SK-N-SH (cell line): ENCODE measurements at regions not wholly inside any gene's neighbourhood (a gene's known extent, or its start where the extent isn't known, plus 50 kb on each side); places are given as distances from the start of the nearest gene placed in this dataset.
"Not testable (repeated sequence)": the region's sequence is repeated elsewhere in the genome, so short reads cannot be mapped to it uniquely, and the experiment has no call there.

Experiments used
- ELF1 ChIP-seq: IDR thresholded peaks from 2 replicates; pipeline ENCODE4 v1.4.0; 2012
- FOXM1 ChIP-seq: IDR thresholded peaks from 2 replicates; pipeline ENCODE4 v1.4.0; 2012; ENCODE audit warnings: low read depth, mild to moderate bottlenecking
- NFIC ChIP-seq: IDR thresholded peaks from 2 replicates; pipeline ENCODE4 v1.4.0; 2012; ENCODE audit warnings: borderline replicate concordance
- POLR2AphosphoS5 ChIP-seq: IDR thresholded peaks from 2 replicates; pipeline ENCODE4 v1.6.1; 2012; ENCODE audit warnings: low read depth, low read length
- SIN3A ChIP-seq: IDR thresholded peaks from 2 replicates; pipeline ENCODE4 v1.6.1; 2012; ENCODE audit warnings: low read depth, mild to moderate bottlenecking, low read length, moderate library complexity, borderline replicate concordance
- TF ChIP-seq, protein P1 (sequence below): fragments of 200-600 bp; sonication (generic); IDR thresholded peaks from 2 replicates; pipeline ENCODE4 v1.6.1; 2017; ENCODE audit warnings: antibody characterized with exemption, mild to moderate bottlenecking, moderate library complexity

DNA sequence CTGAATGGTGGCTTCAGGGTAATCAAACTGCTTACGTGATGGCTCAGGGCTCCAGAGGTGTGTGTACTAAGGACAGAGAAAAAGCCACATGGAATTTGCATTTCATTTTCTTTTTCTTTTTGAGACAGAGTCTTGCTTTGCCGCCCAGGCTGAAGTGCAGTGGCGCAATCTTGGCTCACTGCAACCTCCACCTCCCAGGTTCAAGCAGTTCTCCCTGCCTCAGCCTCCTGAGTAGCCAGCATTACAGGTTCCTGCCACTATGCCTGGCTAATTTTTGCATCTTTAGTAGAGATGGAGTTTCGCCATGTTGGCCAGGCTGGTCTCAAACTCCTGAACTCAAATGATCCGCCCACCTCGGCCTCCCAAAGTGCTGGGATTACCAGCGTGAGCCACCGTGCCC, 103.7 kb upstream of the CLINT1 start:
- TF ChIP-seq, protein P1, sequence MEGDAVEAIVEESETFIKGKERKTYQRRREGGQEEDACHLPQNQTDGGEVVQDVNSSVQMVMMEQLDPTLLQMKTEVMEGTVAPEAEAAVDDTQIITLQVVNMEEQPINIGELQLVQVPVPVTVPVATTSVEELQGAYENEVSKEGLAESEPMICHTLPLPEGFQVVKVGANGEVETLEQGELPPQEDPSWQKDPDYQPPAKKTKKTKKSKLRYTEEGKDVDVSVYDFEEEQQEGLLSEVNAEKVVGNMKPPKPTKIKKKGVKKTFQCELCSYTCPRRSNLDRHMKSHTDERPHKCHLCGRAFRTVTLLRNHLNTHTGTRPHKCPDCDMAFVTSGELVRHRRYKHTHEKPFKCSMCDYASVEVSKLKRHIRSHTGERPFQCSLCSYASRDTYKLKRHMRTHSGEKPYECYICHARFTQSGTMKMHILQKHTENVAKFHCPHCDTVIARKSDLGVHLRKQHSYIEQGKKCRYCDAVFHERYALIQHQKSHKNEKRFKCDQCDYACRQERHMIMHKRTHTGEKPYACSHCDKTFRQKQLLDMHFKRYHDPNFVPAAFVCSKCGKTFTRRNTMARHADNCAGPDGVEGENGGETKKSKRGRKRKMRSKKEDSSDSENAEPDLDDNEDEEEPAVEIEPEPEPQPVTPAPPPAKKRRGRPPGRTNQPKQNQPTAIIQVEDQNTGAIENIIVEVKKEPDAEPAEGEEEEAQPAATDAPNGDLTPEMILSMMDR = not testable (repeated sequence)
- TF ChIP-seq SIN3A, NFIC, POLR2AphosphoS5, ELF1, FOXM1: not testable (repeated sequence)
